ENCODE measurements at regions not wholly inside any gene's neighbourhood (a gene's known extent, or its start where the extent isn't known, plus 50 kb on each side); places are given as distances from the start of the nearest gene placed in this dataset.
"Not testable (repeated sequence)": the region's sequence is repeated elsewhere in the genome, so short reads cannot be mapped to it uniquely, and the experiment has no call there.

- WGBS, 2 donors = 76 to 85% methylated on average over 7 of the region's 7 CpGs
- DNase-seq (no peak), ATAC-seq (ENCODE audit: insufficient read depth, low FRiP score) (no peak)
- no peaks in the 10 kb centered on the region for H3K36me3 ChIP-seq (ENCODE audit: control insufficient read depth in 4 of 4, insufficient read depth in 4 of 4, low read length in 4 of 4)
- TF ChIP-seq CTCF (IDR thresholded peaks at IDR 0.05; ENCODE audit: control extremely low read depth, extremely low read depth) = no peak
- peaks cover 0 to 9% (median 0%) of the 10 kb centered on the region in 5 donors for H3K4me1 ChIP-seq (ENCODE audit: control insufficient read depth in 5 of 5, insufficient read depth in 5 of 5, low read length in 5 of 5)
- peaks cover 0 to 3% (median 0%) of the 10 kb centered on the region in 4 donors for H3K9me3 ChIP-seq (ENCODE audit: control insufficient read depth in 4 of 4, insufficient read depth in 3 of 4, low read length in 3 of 4)
- H3K27me3 ChIP-seq (ENCODE audit: control insufficient read depth in 3 of 3, insufficient read depth in 3 of 3, low read length in 2 of 3) = no peaks in the 10 kb centered on the region
- H3K27ac ChIP-seq (ENCODE audit: low read depth in 1 of 2, low read length in 1 of 2) = no peak overlapping the region
- no peak overlapping the region for H3K9ac ChIP-seq (ENCODE audit: insufficient read depth in 1 of 2, low read length in 2 of 2)
- H3K4me3 ChIP-seq = no peak overlapping the region
Measured at GRCh38 chr9:87206064-87206661, 258.9 kb upstream of the GAS1 start.

GRCh38 chr9:87210658-87211057 is 263.4 kb upstream of the GAS1 start:
- not testable (repeated sequence) for H3K27ac ChIP-seq (ENCODE audit: low read depth in 1 of 2, low read length in 1 of 2); H3K36me3 ChIP-seq (ENCODE audit: control insufficient read depth in 4 of 4, insufficient read depth in 4 of 4, low read length in 4 of 4); H3K27me3 ChIP-seq (ENCODE audit: control insufficient read depth in 3 of 3, insufficient read depth in 3 of 3, low read length in 2 of 3); DNase-seq; H3K4me1 ChIP-seq (ENCODE audit: control insufficient read depth in 5 of 5, insufficient read depth in 5 of 5, low read length in 5 of 5); H3K9ac ChIP-seq (ENCODE audit: insufficient read depth in 1 of 2, low read length in 2 of 2); ATAC-seq (ENCODE audit: insufficient read depth, low FRiP score); H3K4me3 ChIP-seq; H3K9me3 ChIP-seq (ENCODE audit: control insufficient read depth in 4 of 4, insufficient read depth in 3 of 4, low read length in 3 of 4)
- WGBS, 2 donors = 76 to 99% methylated on average over 3 of the region's 3 CpGs

- ATAC-seq (ENCODE audit: insufficient read depth, low FRiP score) (no peak), DNase-seq (no peak)
- WGBS, 2 donors = 95 to 98% methylated on average over 2 of the region's 2 CpGs
- TF ChIP-seq CTCF (IDR thresholded peaks at IDR 0.05; ENCODE audit: control extremely low read depth, extremely low read depth) = no peak
- H3K27ac ChIP-seq (ENCODE audit: low read depth in 1 of 2, low read length in 1 of 2) = no peak overlapping the region
- no peaks in the 10 kb centered on the region for H3K27me3 ChIP-seq (ENCODE audit: control insufficient read depth in 3 of 3, insufficient read depth in 3 of 3, low read length in 2 of 3)
- H3K9ac ChIP-seq (ENCODE audit: insufficient read depth in 1 of 2, low read length in 2 of 2) = no peak overlapping the region
- no peaks in the 10 kb centered on the region for H3K9me3 ChIP-seq (ENCODE audit: control insufficient read depth in 4 of 4, insufficient read depth in 3 of 4, low read length in 3 of 4)
- H3K36me3 ChIP-seq (ENCODE audit: control insufficient read depth in 4 of 4, insufficient read depth in 4 of 4, low read length in 4 of 4) = no peaks in the 10 kb centered on the region
- no peaks in the 10 kb centered on the region for H3K4me1 ChIP-seq (ENCODE audit: control insufficient read depth in 5 of 5, insufficient read depth in 5 of 5, low read length in 5 of 5)
- H3K4me3 ChIP-seq = no peak overlapping the region
Measured at GRCh38 chr9:87211669-87212068, 264.4 kb upstream of the GAS1 start.

- Histone ChIP-seq H3K27ac (ENCODE audit: low read depth in 1 of 2, low read length in 1 of 2) (no peak overlapping the region), H3K27me3 (ENCODE audit: control insufficient read depth in 3 of 3, insufficient read depth in 3 of 3, low read length in 2 of 3) (no peaks in the 10 kb centered on the region), H3K4me3 (no peak overlapping the region), H3K4me1 (ENCODE audit: control insufficient read depth in 5 of 5, insufficient read depth in 5 of 5, low read length in 5 of 5) (no peaks in the 10 kb centered on the region), H3K9ac (ENCODE audit: insufficient read depth in 1 of 2, low read length in 2 of 2) (no peak overlapping the region), H3K36me3 (ENCODE audit: control insufficient read depth in 4 of 4, insufficient read depth in 4 of 4, low read length in 4 of 4) (no peaks in the 10 kb centered on the region), H3K9me3 (ENCODE audit: control insufficient read depth in 4 of 4, insufficient read depth in 3 of 4, low read length in 3 of 4) (no peaks in the 10 kb centered on the region)
- TF ChIP-seq CTCF (IDR thresholded peaks at IDR 0.05; ENCODE audit: control extremely low read depth, extremely low read depth) = no peak
- WGBS, 2 donors = 90 to 92% methylated on average over 3 of the region's 3 CpGs
- DNase-seq = no peak
- ATAC-seq (ENCODE audit: insufficient read depth, low FRiP score) = no peak
Measured at GRCh38 chr9:87212605-87213021, 265.3 kb upstream of the GAS1 start.

Measured in lung (tissue), 11 donors.